ENCODE measurements at regions not wholly inside any gene's neighbourhood (a gene's known extent, or its start where the extent isn't known, plus 50 kb on each side); places are given as distances from the start of the nearest gene placed in this dataset.

DNA sequence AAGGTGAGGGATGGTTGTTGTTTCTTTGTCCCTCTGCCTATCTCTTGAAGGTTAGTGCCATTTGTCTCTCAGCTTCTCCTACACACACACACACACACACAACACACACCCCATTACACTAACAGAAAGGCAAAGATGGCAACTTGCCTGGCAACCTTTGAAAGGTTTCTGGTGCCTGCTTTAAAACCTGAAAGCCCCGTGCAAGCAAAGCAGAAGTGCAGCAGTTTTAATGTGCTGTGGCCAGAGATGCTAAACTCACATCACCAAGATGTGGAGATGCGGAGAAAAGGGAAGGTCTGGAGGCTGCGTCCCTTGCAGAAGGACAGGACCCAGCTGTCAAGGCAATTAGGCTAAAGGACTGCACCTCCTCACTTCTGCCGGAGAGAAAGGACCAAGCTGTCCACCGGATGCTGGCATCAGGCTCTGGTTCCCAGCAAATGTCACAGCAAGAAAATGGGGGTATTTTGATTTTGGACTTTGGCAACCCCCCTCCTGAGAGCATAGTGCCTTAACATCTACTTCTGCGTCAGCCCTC, 196.4 kb downstream of the ARL4C start:
- H3K4me3 ChIP-seq: no peak overlapping the region
- H3K9me2 ChIP-seq (ENCODE audit: insufficient read depth): no peaks in the 10 kb centered on the region
- H3K79me2 ChIP-seq (replicated peaks; ENCODE audit: insufficient read depth): no peaks in the 10 kb centered on the region
- H3K27me3 Mint-ChIP-seq (ENCODE audit: insufficient read depth, low read depth, poor library complexity): peaks cover 2% of the 10 kb centered on the region
- no peak overlapping the region for H3K4me3 Mint-ChIP-seq
- DNase-seq (ENCODE audit: low spot score) (no peak), ATAC-seq (no peak)
- H3K4me2 ChIP-seq: no peak overlapping the region
- H3F3A ChIP-seq (replicated peaks; ENCODE audit: low read depth): no peaks in the 10 kb centered on the region
- no peak for TF ChIP-seq JUNB (IDR thresholded peaks at IDR 0.05; ENCODE audit: unreplicated experiment)
- TF ChIP-seq, protein P1, sequence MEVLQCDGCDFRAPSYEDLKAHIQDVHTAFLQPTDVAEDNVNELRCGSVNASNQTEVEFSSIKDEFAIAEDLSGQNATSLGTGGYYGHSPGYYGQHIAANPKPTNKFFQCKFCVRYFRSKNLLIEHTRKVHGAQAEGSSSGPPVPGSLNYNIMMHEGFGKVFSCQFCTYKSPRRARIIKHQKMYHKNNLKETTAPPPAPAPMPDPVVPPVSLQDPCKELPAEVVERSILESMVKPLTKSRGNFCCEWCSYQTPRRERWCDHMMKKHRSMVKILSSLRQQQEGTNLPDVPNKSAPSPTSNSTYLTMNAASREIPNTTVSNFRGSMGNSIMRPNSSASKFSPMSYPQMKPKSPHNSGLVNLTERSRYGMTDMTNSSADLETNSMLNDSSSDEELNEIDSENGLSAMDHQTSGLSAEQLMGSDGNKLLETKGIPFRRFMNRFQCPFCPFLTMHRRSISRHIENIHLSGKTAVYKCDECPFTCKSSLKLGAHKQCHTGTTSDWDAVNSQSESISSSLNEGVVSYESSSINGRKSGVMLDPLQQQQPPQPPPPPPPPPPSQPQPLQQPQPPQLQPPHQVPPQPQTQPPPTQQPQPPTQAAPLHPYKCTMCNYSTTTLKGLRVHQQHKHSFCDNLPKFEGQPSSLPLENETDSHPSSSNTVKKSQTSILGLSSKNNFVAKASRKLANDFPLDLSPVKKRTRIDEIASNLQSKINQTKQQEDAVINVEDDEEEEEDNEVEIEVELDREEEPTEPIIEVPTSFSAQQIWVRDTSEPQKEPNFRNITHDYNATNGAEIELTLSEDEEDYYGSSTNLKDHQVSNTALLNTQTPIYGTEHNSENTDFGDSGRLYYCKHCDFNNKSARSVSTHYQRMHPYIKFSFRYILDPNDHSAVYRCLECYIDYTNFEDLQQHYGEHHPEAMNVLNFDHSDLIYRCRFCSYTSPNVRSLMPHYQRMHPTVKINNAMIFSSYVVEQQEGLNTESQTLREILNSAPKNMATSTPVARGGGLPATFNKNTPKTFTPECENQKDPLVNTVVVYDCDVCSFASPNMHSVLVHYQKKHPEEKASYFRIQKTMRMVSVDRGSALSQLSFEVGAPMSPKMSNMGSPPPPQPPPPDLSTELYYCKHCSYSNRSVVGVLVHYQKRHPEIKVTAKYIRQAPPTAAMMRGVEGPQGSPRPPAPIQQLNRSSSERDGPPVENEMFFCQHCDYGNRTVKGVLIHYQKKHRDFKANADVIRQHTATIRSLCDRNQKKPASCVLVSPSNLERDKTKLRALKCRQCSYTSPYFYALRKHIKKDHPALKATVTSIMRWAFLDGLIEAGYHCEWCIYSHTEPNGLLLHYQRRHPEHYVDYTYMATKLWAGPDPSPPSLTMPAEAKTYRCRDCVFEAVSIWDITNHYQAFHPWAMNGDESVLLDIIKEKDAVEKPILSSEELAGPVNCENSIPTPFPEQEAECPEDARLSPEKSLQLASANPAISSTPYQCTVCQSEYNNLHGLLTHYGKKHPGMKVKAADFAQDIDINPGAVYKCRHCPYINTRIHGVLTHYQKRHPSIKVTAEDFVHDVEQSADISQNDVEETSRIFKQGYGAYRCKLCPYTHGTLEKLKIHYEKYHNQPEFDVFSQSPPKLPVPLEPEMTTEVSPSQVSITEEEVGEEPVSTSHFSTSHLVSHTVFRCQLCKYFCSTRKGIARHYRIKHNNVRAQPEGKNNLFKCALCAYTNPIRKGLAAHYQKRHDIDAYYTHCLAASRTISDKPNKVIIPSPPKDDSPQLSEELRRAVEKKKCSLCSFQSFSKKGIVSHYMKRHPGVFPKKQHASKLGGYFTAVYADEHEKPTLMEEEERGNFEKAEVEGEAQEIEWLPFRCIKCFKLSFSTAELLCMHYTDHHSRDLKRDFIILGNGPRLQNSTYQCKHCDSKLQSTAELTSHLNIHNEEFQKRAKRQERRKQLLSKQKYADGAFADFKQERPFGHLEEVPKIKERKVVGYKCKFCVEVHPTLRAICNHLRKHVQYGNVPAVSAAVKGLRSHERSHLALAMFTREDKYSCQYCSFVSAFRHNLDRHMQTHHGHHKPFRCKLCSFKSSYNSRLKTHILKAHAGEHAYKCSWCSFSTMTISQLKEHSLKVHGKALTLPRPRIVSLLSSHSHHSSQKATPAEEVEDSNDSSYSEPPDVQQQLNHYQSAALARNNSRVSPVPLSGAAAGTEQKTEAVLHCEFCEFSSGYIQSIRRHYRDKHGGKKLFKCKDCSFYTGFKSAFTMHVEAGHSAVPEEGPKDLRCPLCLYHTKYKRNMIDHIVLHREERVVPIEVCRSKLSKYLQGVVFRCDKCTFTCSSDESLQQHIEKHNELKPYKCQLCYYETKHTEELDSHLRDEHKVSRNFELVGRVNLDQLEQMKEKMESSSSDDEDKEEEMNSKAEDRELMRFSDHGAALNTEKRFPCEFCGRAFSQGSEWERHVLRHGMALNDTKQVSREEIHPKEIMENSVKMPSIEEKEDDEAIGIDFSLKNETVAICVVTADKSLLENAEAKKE (CRISPR knock-in tag; IDR thresholded peaks at IDR 0.05): no peak
- TF ChIP-seq, protein P2, sequence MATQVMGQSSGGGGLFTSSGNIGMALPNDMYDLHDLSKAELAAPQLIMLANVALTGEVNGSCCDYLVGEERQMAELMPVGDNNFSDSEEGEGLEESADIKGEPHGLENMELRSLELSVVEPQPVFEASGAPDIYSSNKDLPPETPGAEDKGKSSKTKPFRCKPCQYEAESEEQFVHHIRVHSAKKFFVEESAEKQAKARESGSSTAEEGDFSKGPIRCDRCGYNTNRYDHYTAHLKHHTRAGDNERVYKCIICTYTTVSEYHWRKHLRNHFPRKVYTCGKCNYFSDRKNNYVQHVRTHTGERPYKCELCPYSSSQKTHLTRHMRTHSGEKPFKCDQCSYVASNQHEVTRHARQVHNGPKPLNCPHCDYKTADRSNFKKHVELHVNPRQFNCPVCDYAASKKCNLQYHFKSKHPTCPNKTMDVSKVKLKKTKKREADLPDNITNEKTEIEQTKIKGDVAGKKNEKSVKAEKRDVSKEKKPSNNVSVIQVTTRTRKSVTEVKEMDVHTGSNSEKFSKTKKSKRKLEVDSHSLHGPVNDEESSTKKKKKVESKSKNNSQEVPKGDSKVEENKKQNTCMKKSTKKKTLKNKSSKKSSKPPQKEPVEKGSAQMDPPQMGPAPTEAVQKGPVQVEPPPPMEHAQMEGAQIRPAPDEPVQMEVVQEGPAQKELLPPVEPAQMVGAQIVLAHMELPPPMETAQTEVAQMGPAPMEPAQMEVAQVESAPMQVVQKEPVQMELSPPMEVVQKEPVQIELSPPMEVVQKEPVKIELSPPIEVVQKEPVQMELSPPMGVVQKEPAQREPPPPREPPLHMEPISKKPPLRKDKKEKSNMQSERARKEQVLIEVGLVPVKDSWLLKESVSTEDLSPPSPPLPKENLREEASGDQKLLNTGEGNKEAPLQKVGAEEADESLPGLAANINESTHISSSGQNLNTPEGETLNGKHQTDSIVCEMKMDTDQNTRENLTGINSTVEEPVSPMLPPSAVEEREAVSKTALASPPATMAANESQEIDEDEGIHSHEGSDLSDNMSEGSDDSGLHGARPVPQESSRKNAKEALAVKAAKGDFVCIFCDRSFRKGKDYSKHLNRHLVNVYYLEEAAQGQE (IDR thresholded peaks at IDR 0.05; ENCODE audit: unreplicated experiment): no peak
- no peak for TF ChIP-seq ZNF331 (CRISPR knock-in tag; IDR thresholded peaks at IDR 0.05; ENCODE audit: low read depth)
- TF ChIP-seq, protein P3, sequence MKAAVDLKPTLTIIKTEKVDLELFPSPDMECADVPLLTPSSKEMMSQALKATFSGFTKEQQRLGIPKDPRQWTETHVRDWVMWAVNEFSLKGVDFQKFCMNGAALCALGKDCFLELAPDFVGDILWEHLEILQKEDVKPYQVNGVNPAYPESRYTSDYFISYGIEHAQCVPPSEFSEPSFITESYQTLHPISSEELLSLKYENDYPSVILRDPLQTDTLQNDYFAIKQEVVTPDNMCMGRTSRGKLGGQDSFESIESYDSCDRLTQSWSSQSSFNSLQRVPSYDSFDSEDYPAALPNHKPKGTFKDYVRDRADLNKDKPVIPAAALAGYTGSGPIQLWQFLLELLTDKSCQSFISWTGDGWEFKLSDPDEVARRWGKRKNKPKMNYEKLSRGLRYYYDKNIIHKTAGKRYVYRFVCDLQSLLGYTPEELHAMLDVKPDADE (IDR thresholded peaks at IDR 0.05): no peak
- TF ChIP-seq CREB1 (CRISPR knock-in tag; IDR thresholded peaks at IDR 0.05; ENCODE audit: low read depth): no peak
- TF ChIP-seq NANOG (IDR thresholded peaks at IDR 0.05; ENCODE audit: borderline replicate concordance): no peak
- TF ChIP-seq POLR2AphosphoS5 (IDR thresholded peaks at IDR 0.05; ENCODE audit: low read depth): no peak
- TF ChIP-seq EZH2 (IDR thresholded peaks at IDR 0.05; ENCODE audit: low read depth, unreplicated experiment): no peak
- no peak for TF ChIP-seq STAT1 (IDR thresholded peaks at IDR 0.05; ENCODE audit: unreplicated experiment)
- no peak for TF ChIP-seq ZNF114 (CRISPR knock-in tag; IDR thresholded peaks at IDR 0.05)
- TF ChIP-seq EZH2phosphoT487 (IDR thresholded peaks at IDR 0.05; ENCODE audit: unreplicated experiment): no peak
- TF ChIP-seq, protein P4, sequence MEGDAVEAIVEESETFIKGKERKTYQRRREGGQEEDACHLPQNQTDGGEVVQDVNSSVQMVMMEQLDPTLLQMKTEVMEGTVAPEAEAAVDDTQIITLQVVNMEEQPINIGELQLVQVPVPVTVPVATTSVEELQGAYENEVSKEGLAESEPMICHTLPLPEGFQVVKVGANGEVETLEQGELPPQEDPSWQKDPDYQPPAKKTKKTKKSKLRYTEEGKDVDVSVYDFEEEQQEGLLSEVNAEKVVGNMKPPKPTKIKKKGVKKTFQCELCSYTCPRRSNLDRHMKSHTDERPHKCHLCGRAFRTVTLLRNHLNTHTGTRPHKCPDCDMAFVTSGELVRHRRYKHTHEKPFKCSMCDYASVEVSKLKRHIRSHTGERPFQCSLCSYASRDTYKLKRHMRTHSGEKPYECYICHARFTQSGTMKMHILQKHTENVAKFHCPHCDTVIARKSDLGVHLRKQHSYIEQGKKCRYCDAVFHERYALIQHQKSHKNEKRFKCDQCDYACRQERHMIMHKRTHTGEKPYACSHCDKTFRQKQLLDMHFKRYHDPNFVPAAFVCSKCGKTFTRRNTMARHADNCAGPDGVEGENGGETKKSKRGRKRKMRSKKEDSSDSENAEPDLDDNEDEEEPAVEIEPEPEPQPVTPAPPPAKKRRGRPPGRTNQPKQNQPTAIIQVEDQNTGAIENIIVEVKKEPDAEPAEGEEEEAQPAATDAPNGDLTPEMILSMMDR (conservative IDR thresholded peaks at IDR 0.05; ENCODE audit: low read depth in 2 of 2): no peak
- H2AFZ ChIP-seq: no peak overlapping the region
- H3K27me3 ChIP-seq (ENCODE audit: insufficient read depth): no peaks in the 10 kb centered on the region
- no peak overlapping the region for H3K27ac Mint-ChIP-seq
- H4K20me1 ChIP-seq (replicated peaks; ENCODE audit: insufficient read depth): no peaks in the 10 kb centered on the region
- no peaks in the 10 kb centered on the region for H3K4me1 ChIP-seq (ENCODE audit: insufficient read depth)
- H3K36me3 Mint-ChIP-seq (ENCODE audit: low read depth): no peaks in the 10 kb centered on the region
- H3K4me1 Mint-ChIP-seq: peaks cover 13% of the 10 kb centered on the region; the same call in 2 of the 3 replicates
- H3K36me3 ChIP-seq (ENCODE audit: insufficient read depth): no peaks in the 10 kb centered on the region
- H3K27ac ChIP-seq (ENCODE audit: low read depth): no peak overlapping the region
- H3K9me3 Mint-ChIP-seq: peaks cover 2% of the 10 kb centered on the region; the same call in 1 of the 3 replicates
